Brain microvascular endothelial cell (primary cell): ENCODE measurements at regions not wholly inside any gene's neighbourhood (a gene's known extent, or its start where the extent isn't known, plus 50 kb on each side); places are given as distances from the start of the nearest gene placed in this dataset.

Source experiments
- DNase-seq: peaks from one replicate; pipeline ENCODE4 v3.0.0-alpha.2; 2020
- H3K27ac ChIP-seq: fragments of 250-450 bp; sonication (Bioruptor Pico); 2 replicates; pipeline ENCODE4 v1.5.1; 2020; ENCODE audit warnings: mild to moderate bottlenecking, moderate library complexity
- H3K27me3 ChIP-seq: fragments of 250-450 bp; sonication (Bioruptor Pico); replicated peaks from 2 replicates; pipeline ENCODE4 v1.5.1; 2020; ENCODE audit warnings: mild to moderate bottlenecking
- H3K36me3 ChIP-seq: fragments of 250-450 bp; sonication (Bioruptor Pico); replicated peaks from 2 replicates; pipeline ENCODE4 v1.5.1; 2020; ENCODE audit warnings: mild to moderate bottlenecking
- H3K4me3 ChIP-seq: 2 replicates; pipeline ENCODE4 v1.5.1; 2011; ENCODE audit warnings: low read depth, mild to moderate bottlenecking, control low read depth, low read length, moderate library complexity
- in situ Hi-C: cut with HindIII; loops from 2 replicates; pipeline ENCODE4 v1.10.0; 2017; ENCODE audit warnings: low sequenced_read_pairs, low pct_ligation_motif_present
- TF ChIP-seq, protein P1 (sequence below): IDR thresholded peaks from 2 replicates; pipeline ENCODE4 v1.5.1; 2011; ENCODE audit warnings: low read depth, mild to moderate bottlenecking, moderate library complexity, low read length, control low read depth, inconsistent platforms; ENCODE audit errors: missing control alignments

DNA sequence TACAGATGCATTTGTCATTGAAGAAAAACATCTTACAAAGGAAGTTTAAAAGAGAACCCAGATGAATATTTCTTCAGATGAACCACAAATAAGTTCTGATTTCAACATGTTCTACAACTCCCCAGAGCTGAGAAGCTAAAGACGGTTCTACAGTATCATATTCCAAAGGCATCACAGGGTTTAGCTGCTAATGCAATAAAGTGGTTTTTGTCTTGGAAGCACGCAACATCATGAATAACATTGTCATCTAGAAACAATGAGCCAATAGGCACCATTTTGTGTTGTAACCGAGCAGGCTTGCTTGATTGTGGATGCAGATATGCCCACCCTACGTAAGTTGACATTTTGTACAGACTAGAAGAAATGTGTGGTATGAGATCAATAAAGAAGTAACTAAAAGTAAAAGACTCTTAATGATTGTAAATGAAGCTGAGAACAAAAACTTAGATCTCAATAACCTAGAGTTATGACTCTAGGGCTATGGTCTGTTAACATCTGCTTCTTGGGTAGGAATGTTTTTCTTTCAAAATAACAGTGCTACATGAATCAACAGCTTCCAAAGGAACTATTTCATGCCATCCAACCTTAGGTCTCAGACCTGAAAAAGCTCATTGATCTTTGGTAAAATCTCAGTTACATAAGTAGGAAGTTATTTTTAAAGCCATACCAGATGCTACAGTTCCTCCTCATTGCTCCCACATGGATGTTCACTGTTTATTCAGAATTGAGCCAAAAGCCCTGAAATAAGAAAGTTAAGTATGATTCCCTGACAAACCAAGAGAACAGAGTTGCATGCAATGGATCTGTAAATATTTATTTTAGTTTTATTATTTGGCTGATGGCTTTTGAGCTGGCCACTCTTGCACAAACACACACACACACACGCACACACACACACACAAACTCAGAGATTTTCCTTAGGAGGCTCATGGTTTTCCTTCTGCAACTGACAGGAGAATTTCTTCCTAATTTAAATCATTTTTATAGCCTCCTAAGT lies 118.7 kb upstream of the SLCO6A1 start:
- Histone ChIP-seq H3K27me3 (no peaks in the 10 kb centered on the region), H3K27ac (no peak overlapping the region), H3K36me3 (no peaks in the 10 kb centered on the region), H3K4me3 (no peak overlapping the region)
- TF ChIP-seq, protein P1, sequence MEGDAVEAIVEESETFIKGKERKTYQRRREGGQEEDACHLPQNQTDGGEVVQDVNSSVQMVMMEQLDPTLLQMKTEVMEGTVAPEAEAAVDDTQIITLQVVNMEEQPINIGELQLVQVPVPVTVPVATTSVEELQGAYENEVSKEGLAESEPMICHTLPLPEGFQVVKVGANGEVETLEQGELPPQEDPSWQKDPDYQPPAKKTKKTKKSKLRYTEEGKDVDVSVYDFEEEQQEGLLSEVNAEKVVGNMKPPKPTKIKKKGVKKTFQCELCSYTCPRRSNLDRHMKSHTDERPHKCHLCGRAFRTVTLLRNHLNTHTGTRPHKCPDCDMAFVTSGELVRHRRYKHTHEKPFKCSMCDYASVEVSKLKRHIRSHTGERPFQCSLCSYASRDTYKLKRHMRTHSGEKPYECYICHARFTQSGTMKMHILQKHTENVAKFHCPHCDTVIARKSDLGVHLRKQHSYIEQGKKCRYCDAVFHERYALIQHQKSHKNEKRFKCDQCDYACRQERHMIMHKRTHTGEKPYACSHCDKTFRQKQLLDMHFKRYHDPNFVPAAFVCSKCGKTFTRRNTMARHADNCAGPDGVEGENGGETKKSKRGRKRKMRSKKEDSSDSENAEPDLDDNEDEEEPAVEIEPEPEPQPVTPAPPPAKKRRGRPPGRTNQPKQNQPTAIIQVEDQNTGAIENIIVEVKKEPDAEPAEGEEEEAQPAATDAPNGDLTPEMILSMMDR = no peak
- no peak for DNase-seq
- in situ Hi-C loops = no loop called here

DNA sequence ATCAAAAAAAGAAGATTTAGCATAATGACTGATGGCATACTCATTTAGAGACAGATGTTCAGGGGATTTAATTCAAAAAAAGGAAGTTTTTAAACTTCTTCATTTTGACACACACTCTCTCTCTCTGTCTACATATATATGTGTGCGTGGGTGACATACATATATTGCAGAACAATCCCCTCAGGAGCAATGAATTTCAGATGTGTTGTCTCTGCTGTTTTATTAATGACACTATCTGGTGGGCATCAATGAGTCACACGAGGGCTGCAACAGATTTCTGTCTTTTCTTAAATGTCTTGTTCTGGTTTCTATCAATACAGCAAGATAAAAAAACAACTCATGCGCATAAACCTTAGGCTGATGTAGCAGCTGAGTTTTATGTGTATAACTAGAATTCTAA lies 123.5 kb upstream of the SLCO6A1 start:
- TF ChIP-seq, protein P1 = no peak
- in situ Hi-C loops = no loop called here
- H3K27me3 ChIP-seq = no peaks in the 10 kb centered on the region

DNA sequence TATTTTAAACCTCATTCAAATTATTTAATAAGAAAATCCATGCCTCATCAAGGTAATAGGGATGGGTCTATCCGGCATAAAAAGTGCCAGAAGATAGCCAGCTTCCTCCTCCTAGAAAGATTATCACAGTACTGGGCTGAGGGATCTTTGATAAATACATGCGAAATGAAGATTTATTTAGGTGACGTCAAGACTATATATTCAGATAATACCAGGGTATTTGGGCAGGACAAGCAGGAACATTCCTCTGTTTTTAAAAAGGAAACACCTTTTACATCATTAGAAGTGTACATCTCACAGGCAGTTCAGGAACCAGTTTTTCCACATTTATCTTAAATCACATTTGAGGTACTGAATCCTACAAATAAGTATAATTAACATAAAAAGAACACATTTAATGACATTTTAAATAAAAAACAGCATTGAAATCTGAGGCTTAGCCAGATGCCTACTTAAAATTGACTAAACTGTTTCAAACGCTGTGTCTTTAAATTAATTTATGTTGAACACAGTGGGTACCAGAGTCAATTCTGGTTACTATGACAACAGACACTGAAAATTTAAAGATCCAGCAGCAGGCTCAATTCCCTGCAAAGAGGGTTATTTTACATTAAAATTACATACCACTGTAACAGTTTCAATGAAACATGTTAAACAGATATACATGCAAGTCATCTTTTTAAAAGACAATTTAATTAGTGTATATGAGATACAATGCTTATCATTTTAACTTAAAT lies 124.7 kb upstream of the SLCO6A1 start:
- no peak overlapping the region for H3K4me3 ChIP-seq
- H3K27me3 ChIP-seq = no peaks in the 10 kb centered on the region
- in situ Hi-C loops = no loop called here
- TF ChIP-seq, protein P1 = no peak
- no peak overlapping the region for H3K27ac ChIP-seq
- no peaks in the 10 kb centered on the region for H3K36me3 ChIP-seq
- DNase-seq = no peak

More for the DNA sequence above, 123.5 kb upstream of the SLCO6A1 start:
- Histone ChIP-seq H3K36me3 (no peaks in the 10 kb centered on the region), H3K27ac (no peak overlapping the region), H3K4me3 (no peak overlapping the region)
- no peak for DNase-seq

GRCh38 chr5:102624405-102624804 lies 125.6 kb upstream of the SLCO6A1 start:
- in situ Hi-C loops = no loop called here

DNA sequence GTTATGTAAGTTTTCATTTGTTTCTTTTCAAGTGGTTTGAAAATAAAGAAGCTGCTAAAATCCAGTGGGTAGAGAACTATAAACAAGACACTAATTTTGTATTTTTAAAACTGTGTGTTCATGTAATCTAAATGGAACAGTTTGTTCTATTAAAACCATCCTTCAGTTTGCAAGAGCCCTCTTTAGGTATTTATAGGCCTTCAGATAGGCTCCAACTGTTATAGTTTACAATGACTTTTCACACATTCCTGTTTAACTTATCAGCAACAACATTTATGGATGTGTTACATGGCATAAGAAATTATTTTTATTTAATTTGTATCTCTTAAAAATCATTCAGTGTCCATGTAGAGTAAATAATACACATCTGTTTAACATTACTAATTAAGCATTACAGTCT lies 126.7 kb upstream of the SLCO6A1 start:
- TF ChIP-seq, protein P1 = no peak
- Histone ChIP-seq H3K27ac (no peak overlapping the region), H3K36me3 (no peaks in the 10 kb centered on the region), H3K4me3 (no peak overlapping the region), H3K27me3 (no peaks in the 10 kb centered on the region)
- in situ Hi-C loops = no loop called here
- no peak for DNase-seq

More at GRCh38 chr5:102624405-102624804, 125.6 kb upstream of the SLCO6A1 start:
- TF ChIP-seq, protein P1 = no peak
- Histone ChIP-seq H3K27ac (no peak overlapping the region), H3K4me3 (no peak overlapping the region), H3K27me3 (no peaks in the 10 kb centered on the region), H3K36me3 (no peaks in the 10 kb centered on the region)
- no peak for DNase-seq
